ENCODE measurements at regions not wholly inside any gene's neighbourhood (a gene's known extent, or its start where the extent isn't known, plus 50 kb on each side); places are given as distances from the start of the nearest gene placed in this dataset.

DNA sequence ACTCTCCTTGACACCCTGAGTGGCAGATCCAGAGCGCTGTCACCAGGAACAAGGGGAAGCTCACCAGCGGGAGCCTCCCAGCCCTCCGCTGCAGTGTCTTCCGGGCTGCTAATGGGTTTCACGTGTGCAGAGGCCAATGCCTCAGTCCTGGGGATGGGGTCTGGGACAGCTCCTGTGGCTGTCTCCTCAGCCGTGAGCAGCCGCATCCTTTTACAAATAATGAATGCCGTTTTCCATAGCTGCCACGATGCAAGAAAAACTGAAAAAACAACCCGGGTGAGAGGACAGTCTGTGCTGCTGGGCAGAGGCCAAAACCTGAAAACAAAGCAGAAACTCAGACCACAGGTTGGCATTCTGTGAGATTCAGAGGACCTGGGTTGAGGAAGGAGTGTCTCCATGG is 212.2 kb upstream of the RAB4A start:
- TF ChIP-seq, protein P1, sequence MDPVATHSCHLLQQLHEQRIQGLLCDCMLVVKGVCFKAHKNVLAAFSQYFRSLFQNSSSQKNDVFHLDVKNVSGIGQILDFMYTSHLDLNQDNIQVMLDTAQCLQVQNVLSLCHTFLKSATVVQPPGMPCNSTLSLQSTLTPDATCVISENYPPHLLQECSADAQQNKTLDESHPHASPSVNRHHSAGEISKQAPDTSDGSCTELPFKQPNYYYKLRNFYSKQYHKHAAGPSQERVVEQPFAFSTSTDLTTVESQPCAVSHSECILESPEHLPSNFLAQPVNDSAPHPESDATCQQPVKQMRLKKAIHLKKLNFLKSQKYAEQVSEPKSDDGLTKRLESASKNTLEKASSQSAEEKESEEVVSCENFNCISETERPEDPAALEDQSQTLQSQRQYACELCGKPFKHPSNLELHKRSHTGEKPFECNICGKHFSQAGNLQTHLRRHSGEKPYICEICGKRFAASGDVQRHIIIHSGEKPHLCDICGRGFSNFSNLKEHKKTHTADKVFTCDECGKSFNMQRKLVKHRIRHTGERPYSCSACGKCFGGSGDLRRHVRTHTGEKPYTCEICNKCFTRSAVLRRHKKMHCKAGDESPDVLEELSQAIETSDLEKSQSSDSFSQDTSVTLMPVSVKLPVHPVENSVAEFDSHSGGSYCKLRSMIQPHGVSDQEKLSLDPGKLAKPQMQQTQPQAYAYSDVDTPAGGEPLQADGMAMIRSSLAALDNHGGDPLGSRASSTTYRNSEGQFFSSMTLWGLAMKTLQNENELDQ (CRISPR knock-in tag; IDR thresholded peaks at IDR 0.05; ENCODE audit: borderline replicate concordance), result no peak
- TF ChIP-seq NFIC (IDR thresholded peaks at IDR 0.05; ENCODE audit: low read length), result no peak
- no peak for TF ChIP-seq ZNF30 (CRISPR knock-in tag; IDR thresholded peaks at IDR 0.05)
- TF ChIP-seq ZNF274 (CRISPR knock-in tag; IDR thresholded peaks at IDR 0.05), result no peak
- no peak for TF ChIP-seq POLR2A (IDR thresholded peaks at IDR 0.05; ENCODE audit: insufficient read depth in 1 of 2, low read depth in 2 of 2, low read length in 2 of 2)
- TF ChIP-seq, protein P2, sequence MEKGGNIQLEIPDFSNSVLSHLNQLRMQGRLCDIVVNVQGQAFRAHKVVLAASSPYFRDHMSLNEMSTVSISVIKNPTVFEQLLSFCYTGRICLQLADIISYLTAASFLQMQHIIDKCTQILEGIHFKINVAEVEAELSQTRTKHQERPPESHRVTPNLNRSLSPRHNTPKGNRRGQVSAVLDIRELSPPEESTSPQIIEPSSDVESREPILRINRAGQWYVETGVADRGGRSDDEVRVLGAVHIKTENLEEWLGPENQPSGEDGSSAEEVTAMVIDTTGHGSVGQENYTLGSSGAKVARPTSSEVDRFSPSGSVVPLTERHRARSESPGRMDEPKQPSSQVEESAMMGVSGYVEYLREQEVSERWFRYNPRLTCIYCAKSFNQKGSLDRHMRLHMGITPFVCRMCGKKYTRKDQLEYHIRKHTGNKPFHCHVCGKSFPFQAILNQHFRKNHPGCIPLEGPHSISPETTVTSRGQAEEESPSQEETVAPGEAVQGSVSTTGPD (CRISPR knock-in tag; IDR thresholded peaks at IDR 0.05), result no peak
- TF ChIP-seq, protein P3, sequence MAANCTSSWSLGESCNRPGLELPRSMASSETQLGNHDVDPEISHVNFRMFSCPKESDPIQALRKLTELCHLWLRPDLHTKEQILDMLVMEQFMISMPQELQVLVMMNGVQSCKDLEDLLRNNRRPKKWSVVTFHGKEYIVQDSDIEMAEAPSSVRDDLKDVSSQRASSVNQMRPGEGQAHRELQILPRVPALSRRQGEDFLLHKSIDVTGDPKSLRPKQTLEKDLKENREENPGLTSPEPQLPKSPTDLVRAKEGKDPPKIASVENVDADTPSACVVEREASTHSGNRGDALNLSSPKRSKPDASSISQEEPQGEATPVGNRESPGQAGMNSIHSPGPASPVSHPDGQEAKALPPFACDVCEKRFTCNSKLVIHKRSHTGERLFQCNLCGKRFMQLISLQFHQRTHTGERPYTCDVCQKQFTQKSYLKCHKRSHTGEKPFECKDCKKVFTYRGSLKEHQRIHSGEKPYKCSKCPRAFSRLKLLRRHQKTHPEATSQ (CRISPR knock-in tag; IDR thresholded peaks at IDR 0.05; ENCODE audit: borderline replicate concordance), result no peak
- TF ChIP-seq ZNF12 (CRISPR knock-in tag; IDR thresholded peaks at IDR 0.05), result no peak

All from HepG2 (cell line).